ENCODE measurements at regions not wholly inside any gene's neighbourhood (a gene's known extent, or its start where the extent isn't known, plus 50 kb on each side); places are given as distances from the start of the nearest gene placed in this dataset.

GRCh38 chr9:75491533-75491932 is 398.9 kb upstream of the PCSK5 start:
- TF ChIP-seq EZH2 (IDR thresholded peaks at IDR 0.05) (no peak), FOXP2 (optimal IDR thresholded peaks at IDR 0.05; ENCODE audit: control extremely low read depth, extremely low read length, insufficient read depth) (no peak)
